ENCODE measurements at regions not wholly inside any gene's neighbourhood (a gene's known extent, or its start where the extent isn't known, plus 50 kb on each side); places are given as distances from the start of the nearest gene placed in this dataset.

DNA sequence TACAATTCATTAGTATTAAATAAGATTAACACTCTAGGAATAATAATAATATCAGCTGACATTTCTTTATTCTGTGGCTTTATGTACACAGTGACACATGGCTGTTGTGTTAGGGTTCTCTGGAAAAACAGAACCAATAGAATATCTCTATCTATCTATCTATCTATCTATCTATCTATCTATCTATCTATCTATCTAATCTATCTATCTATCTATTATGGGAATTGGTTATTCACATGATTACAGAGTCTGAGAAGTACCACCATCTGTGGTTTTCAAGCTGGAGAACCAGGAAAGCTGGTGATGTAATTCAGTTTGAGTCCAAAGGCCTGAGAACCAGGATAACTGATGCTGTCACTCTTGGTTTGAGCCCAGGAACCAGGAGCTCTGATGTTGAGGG is 194.1 kb upstream of the MTPN start:
- Histone ChIP-seq H3K9ac (ENCODE audit: low read depth, low read length) (no peak overlapping the region), H2AFZ (replicated peaks; ENCODE audit: low read length, poor library complexity) (no peak overlapping the region), H3K4me1 (ENCODE audit: control insufficient read depth, insufficient read depth, low read length) (no peaks in the 10 kb centered on the region), H2BK20ac (ENCODE audit: low read depth, low read length) (no peak overlapping the region), H4K5ac (ENCODE audit: low read depth, low read length) (no peak overlapping the region), H2AK9ac (replicated peaks; ENCODE audit: low read depth, low read length, poor library complexity) (no peak overlapping the region), H3K4me3 (ENCODE audit: insufficient read depth, low read depth, low read length) (no peak overlapping the region), H4K20me1 (ENCODE audit: insufficient read depth, low read length) (no peaks in the 10 kb centered on the region), H4K91ac (ENCODE audit: insufficient read depth, low read depth, low read length) (no peak overlapping the region), H3K23ac (ENCODE audit: low read depth, low read length) (no peak overlapping the region), H3K27me3 (ENCODE audit: control insufficient read depth, insufficient read depth, low read length) (no peaks in the 10 kb centered on the region), H2BK15ac (ENCODE audit: low read depth, low read length) (no peak overlapping the region), H2BK120ac (ENCODE audit: low read depth, low read length) (no peak overlapping the region), H3K14ac (replicated peaks; ENCODE audit: low read depth, low read length) (no peak overlapping the region), H2AK5ac (ENCODE audit: low read depth, low read length) (no peak overlapping the region), H3K56ac (ENCODE audit: extremely low read depth, insufficient read depth, low read length) (no peak overlapping the region), H3K27ac (ENCODE audit: insufficient read depth, low read length) (no peak overlapping the region), H3K4me2 (ENCODE audit: low read depth, low read length) (no peak overlapping the region), H3K9me3 (ENCODE audit: control insufficient read depth, insufficient read depth, low read length) (no peaks in the 10 kb centered on the region), H3K18ac (ENCODE audit: low read depth, low read length) (no peak overlapping the region), H3K79me1 (ENCODE audit: low read depth in 1 of 2, low read length in 2 of 2) (no peaks in the 10 kb centered on the region), H2BK5ac (ENCODE audit: low read depth, low read length, poor library complexity, severe bottlenecking) (no peak overlapping the region), H4K8ac (ENCODE audit: low read depth in 2 of 2, low read length in 2 of 2) (no peak overlapping the region), H3K9me1 (ENCODE audit: insufficient read depth, low read length) (no peaks in the 10 kb centered on the region), H3K36me3 (ENCODE audit: control insufficient read depth, insufficient read depth, low read length) (no peaks in the 10 kb centered on the region), H3K4ac (ENCODE audit: low read depth, low read length) (no peak overlapping the region)
- DNase-seq (no peak), ATAC-seq (ENCODE audit: low read depth) (no peak)
- TF ChIP-seq RFX5 (IDR thresholded peaks at IDR 0.05; ENCODE audit: low read depth, low read length) (no peak), NFE2L2 (IDR thresholded peaks at IDR 0.05; ENCODE audit: low read depth, low read length) (no peak), MAZ (IDR thresholded peaks at IDR 0.05; ENCODE audit: borderline replicate concordance, low read depth, low read length) (no peak), MXI1 (IDR thresholded peaks at IDR 0.05; ENCODE audit: borderline replicate concordance, low read depth, low read length) (no peak)
- intact Hi-C loops (cut with micrococcal nuclease), result no loop called here
- no TSS peak for BruUV-seq (replicated peaks)
- POLR2A ChIA-PET (ENCODE audit: unreplicated experiment), result no interaction called here
- in situ Hi-C loops (cut with MboI; ENCODE audit: low sequenced_read_pairs), result no loop called here
- CTCF ChIA-PET, result no interaction called here
- dilution Hi-C loops (cut with HindIII; ENCODE audit: low sequenced_read_pairs, unreplicated experiment), result no loop called here
